ENCODE measurements at regions not wholly inside any gene's neighbourhood (a gene's known extent, or its start where the extent isn't known, plus 50 kb on each side); places are given as distances from the start of the nearest gene placed in this dataset.

DNA sequence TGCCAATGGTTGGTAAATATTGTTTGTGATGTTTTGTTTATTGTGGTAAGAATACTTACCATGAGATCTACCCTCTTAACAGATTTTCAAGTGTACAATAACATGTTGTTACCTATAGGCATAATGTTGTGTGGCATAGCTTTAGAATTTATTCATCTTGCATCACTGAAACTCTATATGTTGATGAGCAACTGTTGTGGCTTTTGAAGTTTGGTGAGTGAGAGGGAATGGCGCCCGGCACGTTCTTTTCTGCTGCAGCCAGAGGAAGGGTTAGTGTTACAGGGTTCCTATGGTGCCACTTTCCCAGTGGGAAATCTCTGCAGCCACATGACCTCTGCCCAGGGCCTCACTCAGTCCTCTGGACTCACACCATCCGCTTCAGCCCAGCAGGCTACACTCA lies 342.5 kb upstream of the ADGRL2 start:
- TF ChIP-seq, protein P1, sequence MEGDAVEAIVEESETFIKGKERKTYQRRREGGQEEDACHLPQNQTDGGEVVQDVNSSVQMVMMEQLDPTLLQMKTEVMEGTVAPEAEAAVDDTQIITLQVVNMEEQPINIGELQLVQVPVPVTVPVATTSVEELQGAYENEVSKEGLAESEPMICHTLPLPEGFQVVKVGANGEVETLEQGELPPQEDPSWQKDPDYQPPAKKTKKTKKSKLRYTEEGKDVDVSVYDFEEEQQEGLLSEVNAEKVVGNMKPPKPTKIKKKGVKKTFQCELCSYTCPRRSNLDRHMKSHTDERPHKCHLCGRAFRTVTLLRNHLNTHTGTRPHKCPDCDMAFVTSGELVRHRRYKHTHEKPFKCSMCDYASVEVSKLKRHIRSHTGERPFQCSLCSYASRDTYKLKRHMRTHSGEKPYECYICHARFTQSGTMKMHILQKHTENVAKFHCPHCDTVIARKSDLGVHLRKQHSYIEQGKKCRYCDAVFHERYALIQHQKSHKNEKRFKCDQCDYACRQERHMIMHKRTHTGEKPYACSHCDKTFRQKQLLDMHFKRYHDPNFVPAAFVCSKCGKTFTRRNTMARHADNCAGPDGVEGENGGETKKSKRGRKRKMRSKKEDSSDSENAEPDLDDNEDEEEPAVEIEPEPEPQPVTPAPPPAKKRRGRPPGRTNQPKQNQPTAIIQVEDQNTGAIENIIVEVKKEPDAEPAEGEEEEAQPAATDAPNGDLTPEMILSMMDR (IDR thresholded peaks at IDR 0.05), result no peak
- no peak for TF ChIP-seq POLR2A (IDR thresholded peaks at IDR 0.05)

Measured in adrenal gland (tissue), 5 donors.